Suprapubic skin (tissue), 4 donors: ENCODE measurements at regions not wholly inside any gene's neighbourhood (a gene's known extent, or its start where the extent isn't known, plus 50 kb on each side); places are given as distances from the start of the nearest gene placed in this dataset.

Source experiments
- DNase-seq, 2 donors: peaks; one replicate each; pipeline ENCODE4 v3.0.0-alpha.2; 2019; ENCODE audit warnings: low spot score in 2 of 2
- H3K27ac ChIP-seq: fragments of 200-600 bp; sonication (generic); one replicate; pipeline ENCODE4 v1.5.1; 2019
- H3K27me3 ChIP-seq: fragments of 200-600 bp; sonication (generic); one replicate; pipeline ENCODE4 v1.5.1; 2019
- H3K36me3 ChIP-seq: fragments of 200-600 bp; sonication (generic); one replicate; pipeline ENCODE4 v1.5.1; 2019
- H3K4me1 ChIP-seq: fragments of 200-600 bp; sonication (generic); one replicate; pipeline ENCODE4 v1.5.1; 2019
- H3K4me3 ChIP-seq: fragments of 200-600 bp; sonication (generic); one replicate; pipeline ENCODE4 v1.5.1; 2019; ENCODE audit warnings: mild to moderate bottlenecking
- H3K9me3 ChIP-seq: fragments of 200-600 bp; sonication (generic); one replicate; pipeline ENCODE4 v1.5.1; 2019
- CTCF ChIP-seq, 2 donors: fragments of 200-600 bp in 1 of 2; fragments of 450-650 bp in 1 of 2; sonication (generic) in 1 of 2; IDR thresholded peaks; one replicate each; pipeline ENCODE4 v1.5.1; 2016 to 2019; ENCODE audit warnings: antibody characterized with exemption in 2 of 2, mild to moderate bottlenecking in 1 of 2, moderate library complexity in 1 of 2
- EP300 ChIP-seq: sonication (generic); formaldehyde crosslinking; IDR thresholded peaks from one replicate; pipeline ENCODE4 v1.6.1; 2017; ENCODE audit warnings: antibody characterized with exemption
- POLR2A ChIP-seq, 2 donors: fragments of 450-650 bp; IDR thresholded peaks; one replicate each; pipeline ENCODE4 v1.6.1; 2017; ENCODE audit warnings: antibody characterized with exemption in 2 of 2, mild to moderate bottlenecking in 2 of 2, moderate library complexity in 2 of 2
- POLR2AphosphoS5 ChIP-seq, 3 donors: sonication (generic); formaldehyde crosslinking; IDR thresholded peaks; one replicate each; pipeline ENCODE4 v1.6.1; 2017; ENCODE audit warnings: antibody characterized with exemption in 3 of 3
- WGBS: methylation state at CpG from one replicate; pipeline ENCODE4 v1.1.5; 2018; 5-methylcytosine and 5-hydroxymethylcytosine counted together

DNA sequence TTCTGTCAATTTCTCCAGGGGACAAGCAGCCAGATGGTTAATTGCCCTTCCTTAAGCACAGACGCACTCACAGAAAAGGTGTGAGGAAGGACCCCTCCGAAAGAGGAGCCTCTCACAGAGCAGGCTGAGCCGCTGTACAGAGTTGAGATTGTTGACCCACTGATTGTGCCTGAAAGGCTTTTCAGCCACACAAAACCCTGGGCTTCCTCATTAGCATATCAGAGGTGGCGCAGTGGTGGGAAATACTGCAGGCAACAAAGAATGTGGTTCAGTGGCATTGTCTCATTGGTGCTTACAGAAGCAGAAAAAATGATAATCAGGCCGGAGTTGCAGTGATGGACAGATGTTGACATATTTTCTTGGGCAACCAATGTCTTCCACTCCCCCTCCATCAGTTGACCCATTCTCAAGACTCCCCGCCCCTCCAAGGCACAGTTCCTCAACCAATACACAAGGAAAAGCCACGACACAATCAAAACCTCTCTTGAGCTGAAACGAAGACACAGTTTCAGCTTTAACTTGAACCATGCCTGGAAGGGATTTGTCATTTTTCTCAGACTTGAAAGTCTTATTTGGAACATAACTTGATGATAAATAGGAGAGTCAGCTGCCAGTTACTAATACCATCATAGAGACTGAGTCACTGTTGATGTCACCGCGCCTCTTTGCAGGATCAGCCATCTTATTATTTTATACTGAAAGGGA, 53.1 kb downstream of the ATXN3L start:
- WGBS: 78% methylated on average over 10 of the region's 10 CpGs
- H3K4me3 ChIP-seq: no peak overlapping the region
- H3K36me3 ChIP-seq: no peaks in the 10 kb centered on the region
- DNase-seq: no peak
- H3K4me1 ChIP-seq: no peaks in the 10 kb centered on the region
- H3K9me3 ChIP-seq: no peaks in the 10 kb centered on the region
- TF ChIP-seq POLR2AphosphoS5 (IDR thresholded peaks at IDR 0.05) (no peak), POLR2A (IDR thresholded peaks at IDR 0.05) (no peak), CTCF (IDR thresholded peaks at IDR 0.05) (no peak), EP300 (no peak)
- H3K27ac ChIP-seq: no peak overlapping the region
- no peaks in the 10 kb centered on the region for H3K27me3 ChIP-seq

DNA sequence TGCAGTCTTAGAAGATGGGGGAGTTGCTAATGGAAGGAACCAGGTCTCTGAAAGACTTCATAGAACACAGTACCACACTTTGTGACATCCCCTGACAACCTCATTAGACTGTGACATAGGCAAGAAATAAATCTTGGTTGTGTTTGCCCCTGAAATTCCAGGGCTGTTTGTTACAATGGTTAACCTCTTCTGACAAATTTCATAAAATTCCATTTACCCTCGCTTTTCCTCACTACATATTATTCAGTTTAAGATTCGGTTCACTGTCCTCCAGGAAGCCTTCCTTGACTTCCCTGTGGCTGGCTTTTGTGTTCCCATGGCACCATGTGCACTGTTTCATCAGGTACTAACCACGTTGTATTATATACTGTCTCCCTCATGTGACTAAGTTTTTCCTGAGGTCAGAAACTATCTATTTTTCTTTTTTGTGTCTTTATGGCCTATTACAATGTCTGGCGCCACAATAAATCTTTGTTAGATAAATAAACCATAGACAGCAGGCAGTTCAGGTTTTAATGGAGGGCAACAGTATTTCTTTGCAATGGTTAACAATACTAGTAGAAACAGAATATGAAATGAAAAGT, 54.2 kb downstream of the ATXN3L start:
- DNase-seq: no peak
- 72% methylated on average over 4 of the region's 4 CpGs for WGBS
- Histone ChIP-seq H3K4me1 (no peaks in the 10 kb centered on the region), H3K9me3 (no peaks in the 10 kb centered on the region), H3K27ac (no peak overlapping the region), H3K4me3 (no peak overlapping the region), H3K27me3 (no peaks in the 10 kb centered on the region), H3K36me3 (no peaks in the 10 kb centered on the region)
- TF ChIP-seq EP300: no peak
- no peak for TF ChIP-seq POLR2AphosphoS5 (IDR thresholded peaks at IDR 0.05)
- TF ChIP-seq CTCF (IDR thresholded peaks at IDR 0.05): no peak
- TF ChIP-seq POLR2A (IDR thresholded peaks at IDR 0.05): no peak

- TF ChIP-seq POLR2A (IDR thresholded peaks at IDR 0.05) (no peak), CTCF (IDR thresholded peaks at IDR 0.05) (no peak), POLR2AphosphoS5 (IDR thresholded peaks at IDR 0.05) (no peak), EP300 (no peak)
- no peaks in the 10 kb centered on the region for H3K36me3 ChIP-seq
- H3K27me3 ChIP-seq: no peaks in the 10 kb centered on the region
- 86% methylated on average over 1 of the region's 1 CpG for WGBS
- H3K27ac ChIP-seq: no peak overlapping the region
- H3K4me3 ChIP-seq: no peak overlapping the region
- H3K4me1 ChIP-seq: no peaks in the 10 kb centered on the region
- no peaks in the 10 kb centered on the region for H3K9me3 ChIP-seq
- no peak for DNase-seq
Observed at GRCh38 chrX:13265111-13265510, 54.7 kb downstream of the ATXN3L start.

GRCh38 chrX:13263560-13264251, 56.1 kb downstream of the ATXN3L start:
- 90% methylated on average over 6 of the region's 6 CpGs for WGBS
- DNase-seq: no peak
- Histone ChIP-seq H3K27me3 (no peaks in the 10 kb centered on the region), H3K9me3 (no peaks in the 10 kb centered on the region), H3K4me3 (no peak overlapping the region), H3K27ac (no peak overlapping the region), H3K36me3 (no peaks in the 10 kb centered on the region), H3K4me1 (no peaks in the 10 kb centered on the region)
- TF ChIP-seq EP300: no peak
- no peak for TF ChIP-seq POLR2A (IDR thresholded peaks at IDR 0.05)
- TF ChIP-seq POLR2AphosphoS5 (IDR thresholded peaks at IDR 0.05): no peak
- TF ChIP-seq CTCF (IDR thresholded peaks at IDR 0.05): no peak

- Histone ChIP-seq H3K9me3 (no peaks in the 10 kb centered on the region), H3K27ac (no peak overlapping the region), H3K36me3 (no peaks in the 10 kb centered on the region), H3K27me3 (no peaks in the 10 kb centered on the region), H3K4me1 (no peaks in the 10 kb centered on the region), H3K4me3 (no peak overlapping the region)
- WGBS: 91% methylated on average over 5 of the region's 5 CpGs
- TF ChIP-seq POLR2A (IDR thresholded peaks at IDR 0.05) (no peak), EP300 (no peak), POLR2AphosphoS5 (IDR thresholded peaks at IDR 0.05) (no peak), CTCF (IDR thresholded peaks at IDR 0.05) (no peak)
- no peak for DNase-seq
Observed at GRCh38 chrX:13261348-13261747, 58.5 kb downstream of the ATXN3L start.
